Urinary bladder (tissue), 3 donors: ENCODE measurements at regions not wholly inside any gene's neighbourhood (a gene's known extent, or its start where the extent isn't known, plus 50 kb on each side); places are given as distances from the start of the nearest gene placed in this dataset.

ENCODE experiments used
- DNase-seq: peaks from one replicate; pipeline ENCODE4 v3.0.0-alpha.2; 2015; ENCODE audit errors: extremely low spot score
- H3K27ac ChIP-seq: one replicate; pipeline ENCODE4 v1.5.1; 2013; ENCODE audit warnings: low read depth, mild to moderate bottlenecking, moderate library complexity
- H3K36me3 ChIP-seq: one replicate; pipeline ENCODE4 v1.6.1; 2013; ENCODE audit warnings: mild to moderate bottlenecking, moderate library complexity; ENCODE audit not compliant: insufficient read depth
- H3K4me1 ChIP-seq: one replicate; pipeline ENCODE4 v1.6.1; 2013; ENCODE audit warnings: mild to moderate bottlenecking, moderate library complexity; ENCODE audit not compliant: insufficient read depth
- H3K4me3 ChIP-seq: one replicate; pipeline ENCODE4 v1.5.1; 2013; ENCODE audit warnings: low read depth, low read length
- WGBS: extraction: QIAGEN DNeasy Blood & Tissue Kit; methylation state at CpG from one replicate; pipeline ENCODE4 v1.1.7; 2013; 5-methylcytosine and 5-hydroxymethylcytosine counted together
- donor health status: healthy with polysubstance abuse.
- donor health status: healthy.

DNA sequence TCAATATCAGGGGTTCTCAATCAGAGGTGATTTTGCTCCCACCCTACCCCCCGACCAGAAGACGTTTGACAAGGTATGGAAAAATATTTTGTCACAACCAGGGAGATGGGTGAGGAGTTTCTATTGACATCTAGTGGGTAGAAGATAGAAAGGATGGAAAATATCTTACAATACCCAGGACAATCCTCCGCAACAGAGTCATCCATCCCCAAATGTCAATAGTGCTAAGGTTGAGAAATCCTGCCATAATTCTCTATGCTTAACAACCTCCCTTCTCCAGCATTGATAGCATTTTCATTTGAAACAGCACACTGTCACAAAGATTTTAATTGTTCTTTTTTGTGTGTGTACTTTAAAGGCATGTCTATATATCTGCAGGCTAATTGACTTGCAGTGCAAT, 890.5 kb downstream of the PDHA2 start:
- DNase-seq = no peak
- Histone ChIP-seq H3K4me1 (no peaks in the 10 kb centered on the region), H3K36me3 (no peaks in the 10 kb centered on the region), H3K27ac (no peak overlapping the region), H3K4me3 (no peak overlapping the region)
- 90% methylated on average over 3 of the region's 3 CpGs for WGBS

DNA sequence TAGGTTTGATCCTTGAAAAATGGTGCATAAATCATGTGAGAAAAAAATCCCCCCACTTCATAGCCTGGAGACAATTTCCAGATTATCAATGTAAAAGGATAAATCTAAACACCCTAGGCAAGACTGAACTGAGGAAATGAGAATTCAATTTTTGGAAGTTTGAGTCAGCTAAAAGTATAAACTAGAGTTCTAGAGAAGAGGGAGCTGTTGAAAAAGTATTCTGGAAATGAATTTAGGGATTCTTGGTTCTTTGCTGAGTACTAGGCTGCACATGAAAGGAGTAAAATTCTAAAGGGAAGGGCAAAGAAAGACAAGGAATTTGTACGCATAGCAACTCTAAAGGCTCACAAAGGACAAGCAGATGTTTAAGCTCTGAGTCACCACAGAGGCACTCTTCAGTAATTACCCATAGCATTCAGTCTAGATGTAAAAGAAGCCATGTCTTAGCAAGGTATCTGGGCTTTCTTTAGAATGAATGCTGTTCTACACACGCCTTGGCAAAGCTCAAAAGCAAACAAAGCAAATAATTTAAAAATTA, 896.5 kb downstream of the PDHA2 start:
- no peak for DNase-seq
- no peak overlapping the region for H3K27ac ChIP-seq
- H3K4me3 ChIP-seq = no peak overlapping the region
- H3K4me1 ChIP-seq = no peaks in the 10 kb centered on the region
- H3K36me3 ChIP-seq = no peaks in the 10 kb centered on the region
- 76% methylated on average over 2 of the region's 2 CpGs for WGBS

DNA sequence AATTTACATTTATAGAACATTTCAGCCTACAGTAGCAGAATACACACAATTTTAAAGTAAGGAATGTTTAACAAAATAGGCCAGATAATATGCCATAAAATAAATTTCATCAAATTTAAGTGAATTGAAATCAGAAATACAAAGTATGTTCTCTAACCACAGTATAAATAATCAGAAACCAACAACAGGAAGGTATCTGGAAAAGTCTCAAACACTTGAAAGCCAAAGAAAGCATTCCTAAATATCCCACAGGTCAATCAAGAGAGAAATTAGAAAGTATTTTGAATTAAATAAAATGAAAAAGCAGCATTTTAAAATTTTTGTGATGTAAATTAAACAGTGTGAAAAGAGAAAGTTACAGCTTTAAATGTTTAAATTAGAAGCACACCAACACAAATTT, 899.2 kb downstream of the PDHA2 start:
- Histone ChIP-seq H3K27ac (no peak overlapping the region), H3K4me1 (no peaks in the 10 kb centered on the region), H3K36me3 (no peaks in the 10 kb centered on the region), H3K4me3 (no peak overlapping the region)
- no peak for DNase-seq

- Histone ChIP-seq H3K36me3 (no peaks in the 10 kb centered on the region), H3K4me1 (no peaks in the 10 kb centered on the region), H3K4me3 (no peak overlapping the region), H3K27ac (no peak overlapping the region)
- no peak for DNase-seq
- WGBS = 92% methylated on average over 24 of the region's 24 CpGs
These were observed 902.6 kb downstream of the PDHA2 start for GRCh38 chr4:96742332-96743014.

DNA sequence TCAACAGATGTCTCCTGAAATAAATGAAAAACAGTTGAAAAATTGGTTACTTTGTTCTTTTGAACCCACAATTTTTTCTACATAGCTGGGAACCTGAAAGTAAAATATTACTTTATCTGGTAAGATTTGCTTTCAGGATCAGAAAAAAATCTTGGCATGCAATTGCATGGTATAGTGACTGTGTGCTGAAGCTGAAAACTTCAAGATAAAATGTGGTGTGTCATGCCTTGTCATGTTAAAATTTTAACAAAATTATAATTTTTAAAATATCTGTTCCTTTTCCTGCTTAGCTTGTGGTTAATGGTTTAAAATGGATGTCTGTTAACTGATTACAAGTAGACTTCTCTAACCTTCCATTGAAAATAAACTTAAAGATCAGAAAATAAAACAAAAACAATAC, 904.8 kb downstream of the PDHA2 start:
- Histone ChIP-seq H3K27ac (no peak overlapping the region), H3K36me3 (no peaks in the 10 kb centered on the region), H3K4me1 (no peaks in the 10 kb centered on the region), H3K4me3 (no peak overlapping the region)
- DNase-seq = no peak

DNA sequence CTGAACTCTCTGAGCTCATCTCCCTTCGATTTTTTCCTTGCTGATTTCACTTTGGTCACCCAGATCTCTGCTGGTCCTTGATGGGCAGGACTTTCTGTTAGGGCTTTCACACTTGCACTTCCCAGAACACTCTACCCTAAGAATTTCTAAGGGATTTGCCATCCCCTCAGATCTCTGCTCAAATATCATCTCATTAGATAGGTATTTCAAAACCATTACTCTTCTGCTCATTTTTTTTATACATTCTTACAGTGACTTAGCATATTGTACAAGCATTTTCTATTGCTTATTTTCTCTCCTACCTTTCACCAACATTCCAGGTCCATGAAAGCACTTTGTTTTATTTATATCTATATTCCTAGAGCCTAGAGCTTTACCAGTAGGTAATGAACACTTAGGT, 913.3 kb downstream of the PDHA2 start:
- H3K36me3 ChIP-seq = no peaks in the 10 kb centered on the region
- DNase-seq = no peak
- 70% methylated on average over 1 of the region's 1 CpG for WGBS
- no peaks in the 10 kb centered on the region for H3K4me1 ChIP-seq
- no peak overlapping the region for H3K4me3 ChIP-seq
- no peak overlapping the region for H3K27ac ChIP-seq

GRCh38 chr4:96755569-96756484, 915.9 kb downstream of the PDHA2 start:
- DNase-seq = no peak
- H3K27ac ChIP-seq = no peak overlapping the region
- 50% methylated on average over 3 of the region's 3 CpGs for WGBS

GRCh38 chr4:96756584-96756983, 916.7 kb downstream of the PDHA2 start:
- no peaks in the 10 kb centered on the region for H3K4me1 ChIP-seq
- no peak overlapping the region for H3K4me3 ChIP-seq
- H3K27ac ChIP-seq = no peak overlapping the region
- DNase-seq = no peak
- 71% methylated on average over 1 of the region's 1 CpG for WGBS
- no peaks in the 10 kb centered on the region for H3K36me3 ChIP-seq

More at GRCh38 chr4:96755569-96756484, 915.9 kb downstream of the PDHA2 start:
- H3K4me1 ChIP-seq = no peaks in the 10 kb centered on the region
- H3K4me3 ChIP-seq = no peak overlapping the region
- no peaks in the 10 kb centered on the region for H3K36me3 ChIP-seq

- WGBS = 95% methylated on average over 3 of the region's 3 CpGs
- no peak overlapping the region for H3K27ac ChIP-seq
- no peaks in the 10 kb centered on the region for H3K36me3 ChIP-seq
- H3K4me3 ChIP-seq = no peak overlapping the region
- no peak for DNase-seq
- H3K4me1 ChIP-seq = peaks cover 1% of the 10 kb centered on the region
These were observed 923.7 kb downstream of the PDHA2 start for GRCh38 chr4:96763546-96763945.

GRCh38 chr4:96766359-96766758, 926.5 kb downstream of the PDHA2 start:
- WGBS = 90% methylated on average over 5 of the region's 5 CpGs
- Histone ChIP-seq H3K4me3 (no peak overlapping the region), H3K36me3 (no peaks in the 10 kb centered on the region), H3K4me1 (peaks cover 1% of the 10 kb centered on the region), H3K27ac (no peak overlapping the region)
- DNase-seq = no peak

DNA sequence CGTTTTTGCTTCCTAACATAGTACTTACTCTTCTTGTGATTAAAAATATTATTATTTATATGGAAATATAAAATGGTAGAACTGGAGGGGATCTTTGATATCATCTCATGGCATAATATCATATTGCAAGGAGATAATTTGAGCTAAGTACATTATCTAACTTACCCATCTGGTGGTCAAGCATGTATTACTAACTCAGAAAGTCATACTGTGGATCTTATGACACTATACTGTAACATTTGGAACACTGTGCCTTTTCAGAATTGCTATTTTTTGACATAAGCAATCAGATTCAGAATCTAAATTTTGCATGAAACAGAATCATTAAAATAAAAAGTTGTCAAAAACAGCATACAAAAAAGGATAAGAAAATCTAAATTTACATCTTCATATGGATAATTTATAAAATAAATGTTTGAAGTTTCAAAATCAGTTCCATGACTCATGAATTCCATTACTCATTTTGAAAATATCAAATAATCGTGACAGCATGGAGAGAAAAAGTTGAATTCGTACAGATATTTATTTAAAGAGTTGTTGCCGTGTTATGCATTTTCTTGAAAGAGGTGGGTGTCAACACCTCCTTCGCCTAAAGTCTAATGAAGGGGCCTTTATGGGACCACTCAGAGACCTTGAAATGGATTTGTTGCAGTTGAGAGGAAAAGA, 928.1 kb downstream of the PDHA2 start:
- H3K4me3 ChIP-seq = no peak overlapping the region
- WGBS = 89% methylated on average over 5 of the region's 5 CpGs
- H3K27ac ChIP-seq = no peak overlapping the region
- no peaks in the 10 kb centered on the region for H3K36me3 ChIP-seq
- peaks cover 1% of the 10 kb centered on the region for H3K4me1 ChIP-seq
- DNase-seq = no peak

DNA sequence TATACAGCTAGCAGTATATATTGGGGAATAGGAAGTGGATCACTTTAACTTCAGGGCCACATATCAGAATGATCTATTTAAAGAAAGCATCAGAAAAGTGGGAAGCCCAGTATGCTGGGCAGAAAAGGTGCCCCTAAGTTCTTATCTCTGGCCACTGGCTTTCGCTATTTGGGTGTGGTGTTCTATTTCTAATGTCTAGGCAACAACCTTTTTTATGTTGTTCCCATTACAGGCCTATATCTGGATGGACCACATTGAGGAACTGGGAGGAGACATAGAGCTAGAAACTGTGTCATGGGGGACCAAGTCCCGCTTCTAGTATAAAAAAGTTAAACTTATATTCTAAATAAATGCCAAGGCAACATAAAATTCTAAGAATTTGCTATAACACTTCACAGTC, 935.6 kb downstream of the PDHA2 start:
- H3K27ac ChIP-seq = no peak overlapping the region
- WGBS = 89% methylated on average over 2 of the region's 2 CpGs
- H3K4me3 ChIP-seq = no peak overlapping the region
- no peak for DNase-seq
- H3K36me3 ChIP-seq = no peaks in the 10 kb centered on the region
- H3K4me1 ChIP-seq = no peaks in the 10 kb centered on the region

DNA sequence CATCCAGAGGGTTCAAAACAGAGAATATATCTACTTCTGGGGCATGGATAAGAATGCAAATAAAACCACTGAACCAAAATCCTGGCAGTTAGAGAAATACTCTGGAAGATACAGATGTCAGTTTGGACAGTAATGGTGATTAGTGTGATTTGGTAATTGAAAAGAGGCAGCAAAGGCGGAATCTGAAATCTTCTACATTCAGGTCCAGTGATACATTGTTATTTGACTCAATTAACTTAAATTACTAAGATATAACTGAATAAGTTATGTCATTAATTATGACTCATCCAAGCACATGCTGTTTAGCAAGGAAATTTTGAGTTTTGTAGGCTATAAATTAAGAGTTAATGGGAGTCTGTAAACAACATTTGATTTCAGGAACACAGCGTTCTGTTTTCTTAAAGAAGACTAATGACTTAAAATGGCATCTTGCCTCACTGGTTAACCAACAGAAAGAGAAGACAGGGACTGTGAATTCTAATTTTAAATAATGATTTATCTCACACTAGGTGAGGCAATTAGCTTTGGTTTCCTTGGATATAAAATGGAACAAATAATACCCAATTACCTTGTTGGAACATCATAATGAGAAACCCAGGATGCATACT, 937.1 kb downstream of the PDHA2 start:
- H3K27ac ChIP-seq = no peak overlapping the region
- H3K36me3 ChIP-seq = no peaks in the 10 kb centered on the region
- 85% methylated on average over 2 of the region's 2 CpGs for WGBS

More for the DNA sequence above, 937.1 kb downstream of the PDHA2 start:
- Histone ChIP-seq H3K4me1 (no peaks in the 10 kb centered on the region), H3K4me3 (no peak overlapping the region)
- peak; percentile 11 for DNase-seq
